BJ (cell line): ENCODE measurements at regions not wholly inside any gene's neighbourhood (a gene's known extent, or its start where the extent isn't known, plus 50 kb on each side); places are given as distances from the start of the nearest gene placed in this dataset.

Experiments
- CTCF ChIA-PET: fragments of 350-600 bp; formaldehyde crosslinking; extraction: SDS; loops from one replicate; lab custom pipeline; 2021; ENCODE audit warnings: antibody characterized with exemption, inconsistent platforms; lab: Yijun Ruan, JAX
- POLR2A ChIA-PET: fragments of 300-600 bp; sonication (Branson Sonifier 250); formaldehyde crosslinking; extraction: SDS; loops from one replicate; lab custom pipeline; 2021; ENCODE audit warnings: antibody characterized with exemption; lab: Charles Lee
- DNase-seq: peaks from one replicate; pipeline ENCODE4 v3.0.0-alpha.2; 2011; ENCODE audit warnings: low read depth
- H3K27me3 ChIP-seq: 2 replicates; pipeline ENCODE4 v1.6.0; 2011; ENCODE audit warnings: low read length; ENCODE audit not compliant: control insufficient read depth, insufficient read depth
- H3K36me3 ChIP-seq: 2 replicates; pipeline ENCODE4 v1.5.1; 2011; ENCODE audit warnings: low read length; ENCODE audit not compliant: control insufficient read depth, insufficient read depth
- H3K4me3 ChIP-seq: 2 replicates; pipeline ENCODE4 v1.5.1; 2011; ENCODE audit warnings: low read depth, mild to moderate bottlenecking, control low read depth, low read length
- TF ChIP-seq, protein P1 (sequence below): IDR thresholded peaks from 2 replicates; pipeline ENCODE4 v1.5.1; 2011; ENCODE audit warnings: low read depth, mild to moderate bottlenecking, control low read depth, inconsistent platforms, low read length, moderate library complexity; ENCODE audit not compliant: insufficient read depth

- DNase-seq: no peak
- H3K36me3 ChIP-seq: no peaks in the 10 kb centered on the region
- peaks cover 2% of the 10 kb centered on the region; the same call in 1 of the 2 replicates for H3K27me3 ChIP-seq
- no peak overlapping the region for H3K4me3 ChIP-seq
- ChIA-PET POLR2A (no interaction called here), CTCF (interaction anchor here (0.7 to 0.9 kb wide), 2 partner anchors 16 kb away, joined by 3 read pairs; no protein-coding TSS in a partner anchor)
- TF ChIP-seq, protein P1, sequence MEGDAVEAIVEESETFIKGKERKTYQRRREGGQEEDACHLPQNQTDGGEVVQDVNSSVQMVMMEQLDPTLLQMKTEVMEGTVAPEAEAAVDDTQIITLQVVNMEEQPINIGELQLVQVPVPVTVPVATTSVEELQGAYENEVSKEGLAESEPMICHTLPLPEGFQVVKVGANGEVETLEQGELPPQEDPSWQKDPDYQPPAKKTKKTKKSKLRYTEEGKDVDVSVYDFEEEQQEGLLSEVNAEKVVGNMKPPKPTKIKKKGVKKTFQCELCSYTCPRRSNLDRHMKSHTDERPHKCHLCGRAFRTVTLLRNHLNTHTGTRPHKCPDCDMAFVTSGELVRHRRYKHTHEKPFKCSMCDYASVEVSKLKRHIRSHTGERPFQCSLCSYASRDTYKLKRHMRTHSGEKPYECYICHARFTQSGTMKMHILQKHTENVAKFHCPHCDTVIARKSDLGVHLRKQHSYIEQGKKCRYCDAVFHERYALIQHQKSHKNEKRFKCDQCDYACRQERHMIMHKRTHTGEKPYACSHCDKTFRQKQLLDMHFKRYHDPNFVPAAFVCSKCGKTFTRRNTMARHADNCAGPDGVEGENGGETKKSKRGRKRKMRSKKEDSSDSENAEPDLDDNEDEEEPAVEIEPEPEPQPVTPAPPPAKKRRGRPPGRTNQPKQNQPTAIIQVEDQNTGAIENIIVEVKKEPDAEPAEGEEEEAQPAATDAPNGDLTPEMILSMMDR: no peak
Measured at GRCh38 chr4:27094224-27094623, 233.6 kb downstream of the STIM2 start.

DNA sequence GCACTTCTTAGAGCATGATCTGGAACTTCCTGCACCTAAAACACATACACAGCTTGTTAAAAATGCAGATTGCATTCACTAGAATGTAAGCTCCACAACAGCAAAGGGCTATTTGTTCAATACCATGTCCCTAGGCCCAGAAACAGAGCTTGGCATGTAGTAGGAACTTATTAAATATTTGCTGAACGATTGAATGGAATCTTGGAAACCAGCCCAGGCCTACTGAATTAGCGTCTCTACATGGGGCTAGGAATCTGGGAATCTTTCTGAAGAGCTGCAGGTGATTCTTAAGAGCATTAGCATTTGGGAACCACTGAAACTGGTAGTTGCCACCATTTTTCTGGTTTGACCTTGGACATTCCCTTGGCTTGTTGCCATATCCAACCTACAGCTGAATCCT is 234.1 kb downstream of the STIM2 start:
- H3K4me3 ChIP-seq: no peak overlapping the region
- ChIA-PET POLR2A (no interaction called here), CTCF (interaction anchor here (0.9 kb wide), 1 partner anchor 17 kb away, joined by 3 read pairs; no protein-coding TSS in a partner anchor)
- TF ChIP-seq, protein P1: no peak
- H3K36me3 ChIP-seq: no peaks in the 10 kb centered on the region
- no peak for DNase-seq
- H3K27me3 ChIP-seq: peaks cover 4% of the 10 kb centered on the region; the same call in 1 of the 2 replicates

DNA sequence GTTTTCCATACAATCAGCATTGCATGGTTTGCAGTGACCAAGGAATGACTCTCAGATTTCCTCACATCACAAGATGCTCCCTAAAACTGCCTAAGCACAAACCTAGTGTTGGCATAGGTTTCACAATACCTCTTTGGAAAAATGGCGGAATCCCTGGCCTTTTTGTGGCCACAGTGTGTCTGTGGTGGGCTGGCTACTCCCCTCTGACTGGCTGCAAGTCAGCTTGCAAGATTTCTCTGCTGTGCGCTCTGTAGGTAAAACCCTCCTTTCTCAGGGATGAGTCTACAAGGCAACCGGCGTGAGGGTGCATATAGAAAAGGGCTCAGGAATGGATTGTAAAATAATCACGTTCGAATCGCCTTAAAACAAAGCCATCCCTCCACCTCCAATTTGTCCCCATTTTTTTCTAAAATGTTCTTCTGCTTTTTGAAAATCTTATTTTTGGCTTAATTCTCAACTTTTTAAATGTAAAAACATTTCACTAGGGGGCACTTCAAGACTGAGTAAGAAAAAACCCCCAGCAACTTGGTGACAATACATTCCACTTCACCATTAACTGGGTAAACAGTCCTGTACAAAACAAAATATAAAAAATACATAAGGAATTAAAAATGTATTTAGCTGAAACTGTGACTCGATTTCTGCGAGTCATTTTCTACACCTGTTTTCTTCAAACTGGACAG is 235.6 kb downstream of the STIM2 start:
- TF ChIP-seq, protein P1: no peak
- H3K4me3 ChIP-seq: no peak overlapping the region
- POLR2A ChIA-PET: no interaction called here
- CTCF ChIA-PET: no interaction called here
- H3K36me3 ChIP-seq: no peaks in the 10 kb centered on the region
- peaks cover 4% of the 10 kb centered on the region; the same call in 1 of the 2 replicates for H3K27me3 ChIP-seq
- DNase-seq: no peak

GRCh38 chr4:27098034-27098433 is 237.4 kb downstream of the STIM2 start:
- TF ChIP-seq, protein P1: no peak
- POLR2A ChIA-PET: no interaction called here
- CTCF ChIA-PET: no interaction called here
- Histone ChIP-seq H3K27me3 (peaks cover 4% of the 10 kb centered on the region; the same call in 1 of the 2 replicates), H3K4me3 (no peak overlapping the region), H3K36me3 (no peaks in the 10 kb centered on the region)
- DNase-seq: no peak

DNA sequence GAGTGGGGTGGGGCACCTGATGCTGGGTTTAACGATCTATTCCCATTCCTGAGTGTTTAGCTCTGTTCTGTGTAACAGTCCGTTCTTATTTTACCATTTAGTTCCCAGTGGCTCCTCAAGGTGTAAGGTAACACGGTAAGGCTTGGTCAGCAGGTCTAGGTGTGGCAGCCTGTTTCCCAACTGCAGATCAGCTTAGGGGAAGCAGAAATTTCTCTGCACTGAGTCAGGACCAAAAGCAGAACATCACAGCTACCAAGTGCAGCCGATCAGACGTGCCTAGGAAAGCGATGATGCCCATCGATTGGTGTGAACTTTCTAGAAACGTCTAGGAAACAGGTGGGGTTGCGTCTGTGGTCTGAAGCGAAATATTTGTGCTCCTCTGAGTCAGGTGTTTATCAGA is 240.1 kb downstream of the STIM2 start:
- no peak overlapping the region for H3K4me3 ChIP-seq
- peaks cover 4% of the 10 kb centered on the region; the same call in 1 of the 2 replicates for H3K27me3 ChIP-seq
- no peaks in the 10 kb centered on the region for H3K36me3 ChIP-seq
- POLR2A ChIA-PET: no interaction called here
- CTCF ChIA-PET: interaction anchor here (1.0 kb wide), 1 partner anchor 52 kb away, joined by 5 read pairs; no protein-coding TSS in a partner anchor
- no peak for DNase-seq
- TF ChIP-seq, protein P1: no peak
